ENCODE measurements at regions not wholly inside any gene's neighbourhood (a gene's known extent, or its start where the extent isn't known, plus 50 kb on each side); places are given as distances from the start of the nearest gene placed in this dataset.

- no peak for TF ChIP-seq EZH2phosphoT487 (IDR thresholded peaks at IDR 0.05; ENCODE audit: borderline replicate concordance)
- no peak for TF ChIP-seq CTCF (conservative IDR thresholded peaks at IDR 0.05; ENCODE audit: low read length)
Measured at GRCh38 chr14:65304963-65305362, 107.6 kb upstream of the FUT8 start.
